Sigmoid colon (tissue), 4 donors: ENCODE measurements at regions not wholly inside any gene's neighbourhood (a gene's known extent, or its start where the extent isn't known, plus 50 kb on each side); places are given as distances from the start of the nearest gene placed in this dataset.

ENCODE experiments used
- POLR2A ChIP-seq, 2 donors: fragments of 450-650 bp; IDR thresholded peaks; one replicate each; pipeline ENCODE4 v1.6.1; 2016; ENCODE audit warnings: antibody characterized with exemption in 2 of 2, mild to moderate bottlenecking in 2 of 2, moderate library complexity in 2 of 2
- POLR2AphosphoS5 ChIP-seq, 4 donors: sonication (generic); formaldehyde crosslinking; IDR thresholded peaks; one replicate each; pipeline ENCODE4 v1.6.1; 2017; ENCODE audit warnings: antibody characterized with exemption in 4 of 4
- TF ChIP-seq, protein P1 (sequence below), 4 experiments: fragments of 450-650 bp in 3 of 4; fragments of 200-600 bp in 1 of 4; IDR thresholded peaks; one replicate each; pipeline ENCODE4 v1.5.1; 2016 to 2019; ENCODE audit warnings: antibody characterized with exemption in 4 of 4, mild to moderate bottlenecking in 3 of 4, moderate library complexity in 2 of 4

DNA sequence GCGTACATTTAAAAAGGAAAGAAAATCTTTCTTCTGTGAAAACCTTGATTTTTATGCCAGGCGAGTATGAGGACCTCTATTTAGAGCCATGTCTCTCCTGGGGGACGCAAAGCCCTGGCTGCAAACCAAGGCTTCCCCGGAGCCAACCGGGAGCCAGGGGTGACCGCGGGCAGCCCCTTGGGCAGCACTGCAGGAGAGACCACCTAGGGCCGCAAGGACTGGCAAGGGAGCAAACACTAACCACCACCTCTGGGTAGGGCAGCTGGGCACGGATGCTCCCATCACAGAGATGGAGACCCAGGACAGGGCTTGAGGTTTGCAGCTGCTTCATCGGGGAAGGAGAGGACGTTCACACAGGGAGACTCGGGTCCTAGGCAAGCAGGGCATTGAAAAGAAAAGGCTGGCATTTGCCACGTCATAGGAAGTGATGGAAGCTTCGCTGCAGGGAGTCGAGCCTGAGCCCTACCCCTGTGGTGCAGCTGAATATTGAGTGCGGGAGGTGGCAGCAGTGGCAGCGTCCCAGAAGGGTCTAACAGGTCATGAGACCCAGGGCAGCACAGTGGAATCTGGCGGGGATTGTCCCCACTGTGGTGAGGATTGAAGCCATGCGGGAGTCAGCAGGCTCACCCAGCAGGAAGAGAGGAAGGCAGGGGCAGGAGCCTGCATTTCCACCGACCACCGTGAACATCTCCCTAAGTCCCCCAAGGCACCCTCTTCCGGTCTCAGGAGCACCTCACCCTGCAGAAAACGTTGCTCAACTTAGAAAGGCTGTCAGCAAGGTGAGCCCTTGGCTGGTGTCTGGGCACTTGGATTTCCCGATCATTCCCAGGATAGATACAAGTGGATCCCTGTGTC is 156.2 kb upstream of the CST7 start:
- TF ChIP-seq, protein P1, sequence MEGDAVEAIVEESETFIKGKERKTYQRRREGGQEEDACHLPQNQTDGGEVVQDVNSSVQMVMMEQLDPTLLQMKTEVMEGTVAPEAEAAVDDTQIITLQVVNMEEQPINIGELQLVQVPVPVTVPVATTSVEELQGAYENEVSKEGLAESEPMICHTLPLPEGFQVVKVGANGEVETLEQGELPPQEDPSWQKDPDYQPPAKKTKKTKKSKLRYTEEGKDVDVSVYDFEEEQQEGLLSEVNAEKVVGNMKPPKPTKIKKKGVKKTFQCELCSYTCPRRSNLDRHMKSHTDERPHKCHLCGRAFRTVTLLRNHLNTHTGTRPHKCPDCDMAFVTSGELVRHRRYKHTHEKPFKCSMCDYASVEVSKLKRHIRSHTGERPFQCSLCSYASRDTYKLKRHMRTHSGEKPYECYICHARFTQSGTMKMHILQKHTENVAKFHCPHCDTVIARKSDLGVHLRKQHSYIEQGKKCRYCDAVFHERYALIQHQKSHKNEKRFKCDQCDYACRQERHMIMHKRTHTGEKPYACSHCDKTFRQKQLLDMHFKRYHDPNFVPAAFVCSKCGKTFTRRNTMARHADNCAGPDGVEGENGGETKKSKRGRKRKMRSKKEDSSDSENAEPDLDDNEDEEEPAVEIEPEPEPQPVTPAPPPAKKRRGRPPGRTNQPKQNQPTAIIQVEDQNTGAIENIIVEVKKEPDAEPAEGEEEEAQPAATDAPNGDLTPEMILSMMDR (IDR thresholded peaks at IDR 0.05), result no peak
- TF ChIP-seq POLR2A (IDR thresholded peaks at IDR 0.05) (no peak), POLR2AphosphoS5 (IDR thresholded peaks at IDR 0.05) (no peak)
